ENCODE measurements at regions not wholly inside any gene's neighbourhood (a gene's known extent, or its start where the extent isn't known, plus 50 kb on each side); places are given as distances from the start of the nearest gene placed in this dataset.

DNA sequence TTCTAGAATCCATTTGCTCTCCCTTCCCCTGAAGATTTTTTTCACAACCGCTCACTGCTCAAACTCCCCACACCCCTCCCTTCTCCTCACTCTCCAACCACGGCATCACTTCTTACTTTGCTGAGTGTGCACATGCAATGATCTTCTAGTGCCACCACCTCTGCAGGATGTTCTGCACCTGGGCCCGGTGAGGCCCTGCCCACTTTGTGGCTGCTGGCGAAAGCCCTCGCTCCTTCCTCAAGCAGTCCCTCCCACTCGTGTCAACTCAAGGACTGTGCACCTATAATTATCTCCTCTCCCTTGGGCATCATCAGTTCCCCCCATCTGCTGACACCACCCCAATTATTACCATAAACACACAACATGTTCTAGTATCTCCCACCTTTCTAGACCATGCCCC, 91.0 kb upstream of the LANCL2 start:
- H3K36me3 Mint-ChIP-seq = no peaks in the 10 kb centered on the region
- no peaks in the 10 kb centered on the region for H3K9me3 Mint-ChIP-seq
- no peak overlapping the region for H3K27ac ChIP-seq (ENCODE audit: insufficient read depth, low read length, poor library complexity, severe bottlenecking)

DNA sequence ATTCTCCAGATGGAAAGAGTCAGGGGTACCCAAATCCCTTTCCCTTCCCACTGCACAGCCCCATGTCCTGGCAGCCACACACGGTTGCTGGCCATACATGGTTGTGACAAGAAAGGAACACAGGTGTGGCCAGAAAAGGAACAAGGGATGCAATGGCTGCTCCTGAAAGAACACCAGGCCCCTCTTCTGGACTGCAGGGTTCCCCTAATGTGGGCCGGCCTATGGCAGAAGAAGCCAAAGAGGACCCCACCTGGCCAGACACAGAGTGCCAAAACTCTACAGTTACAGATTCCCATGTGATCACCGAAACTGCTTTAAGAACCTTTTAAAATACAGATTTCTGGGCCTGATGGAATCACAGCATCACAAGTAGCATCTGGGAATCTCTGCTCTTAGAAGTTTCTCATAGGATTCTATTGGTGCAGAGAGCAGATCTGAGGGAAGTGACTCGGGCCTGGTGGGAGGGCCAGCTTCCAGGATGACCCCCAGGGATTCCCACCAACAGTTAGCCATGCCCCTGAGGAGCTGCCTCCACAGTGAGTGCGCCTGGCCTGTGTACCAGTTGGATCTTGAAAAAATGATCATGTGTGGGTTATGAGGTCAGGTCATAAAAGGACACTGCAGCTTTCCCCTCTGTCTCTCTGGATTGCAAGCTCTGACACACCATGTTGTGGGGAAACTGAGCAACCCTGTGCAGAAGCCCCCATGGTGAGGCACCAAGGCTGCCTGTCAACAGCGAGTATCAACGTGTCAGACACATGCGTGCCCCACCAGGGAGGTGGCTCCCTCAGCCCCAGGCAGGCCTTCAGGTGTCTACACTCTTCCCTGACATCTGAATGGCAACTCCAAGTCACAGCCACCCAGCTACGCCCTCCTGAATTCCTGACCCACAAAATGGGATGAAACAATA, 89.6 kb upstream of the LANCL2 start:
- Mint-ChIP-seq H3K9me3 (no peaks in the 10 kb centered on the region), H3K4me1 (peaks cover 2 to 8% (median 3%) of the 10 kb centered on the region in 4 donors), H3K4me3 (no peak overlapping the region), H3K36me3 (no peaks in the 10 kb centered on the region), H3K27ac (no peak overlapping the region), H3K27me3 (peaks cover 16% of the 10 kb centered on the region)
- peaks cover 4% of the 10 kb centered on the region for H3K4me1 ChIP-seq (ENCODE audit: control insufficient read depth, insufficient read depth, low read length, poor library complexity, severe bottlenecking)
- no peak for DNase-seq
- no peaks in the 10 kb centered on the region for H3K36me3 ChIP-seq (ENCODE audit: control insufficient read depth, insufficient read depth, low read length)
- H3K4me3 ChIP-seq (ENCODE audit: low read depth, low read length) = no peak overlapping the region
- H3K27ac ChIP-seq (ENCODE audit: insufficient read depth, low read length, poor library complexity, severe bottlenecking) = no peak overlapping the region
- H3K9me3 ChIP-seq (ENCODE audit: control insufficient read depth in 2 of 2, low read length in 2 of 2) = no peaks in the 10 kb centered on the region
- H3K27me3 ChIP-seq (ENCODE audit: control insufficient read depth, insufficient read depth, low read length) = no peaks in the 10 kb centered on the region
- no peak for ATAC-seq (ENCODE audit: low read depth in 2 of 2)

More for the DNA sequence above, 91.0 kb upstream of the LANCL2 start:
- Histone ChIP-seq H3K4me1 (ENCODE audit: control insufficient read depth, insufficient read depth, low read length, poor library complexity, severe bottlenecking) (no peaks in the 10 kb centered on the region), H3K36me3 (ENCODE audit: control insufficient read depth, insufficient read depth, low read length) (no peaks in the 10 kb centered on the region), H3K9me3 (ENCODE audit: control insufficient read depth in 2 of 2, low read length in 2 of 2) (no peaks in the 10 kb centered on the region), H3K4me3 (ENCODE audit: low read depth, low read length) (no peak overlapping the region), H3K27me3 (ENCODE audit: control insufficient read depth, insufficient read depth, low read length) (no peaks in the 10 kb centered on the region)
- Mint-ChIP-seq H3K27me3 (peaks cover 11% of the 10 kb centered on the region), H3K4me1 (no peaks in the 10 kb centered on the region), H3K4me3 (no peak overlapping the region), H3K27ac (peak overlapping the region in 1 of 3 donors; percentile 23)
- no peak for DNase-seq
- ATAC-seq (ENCODE audit: low read depth in 2 of 2) = no peak

DNA sequence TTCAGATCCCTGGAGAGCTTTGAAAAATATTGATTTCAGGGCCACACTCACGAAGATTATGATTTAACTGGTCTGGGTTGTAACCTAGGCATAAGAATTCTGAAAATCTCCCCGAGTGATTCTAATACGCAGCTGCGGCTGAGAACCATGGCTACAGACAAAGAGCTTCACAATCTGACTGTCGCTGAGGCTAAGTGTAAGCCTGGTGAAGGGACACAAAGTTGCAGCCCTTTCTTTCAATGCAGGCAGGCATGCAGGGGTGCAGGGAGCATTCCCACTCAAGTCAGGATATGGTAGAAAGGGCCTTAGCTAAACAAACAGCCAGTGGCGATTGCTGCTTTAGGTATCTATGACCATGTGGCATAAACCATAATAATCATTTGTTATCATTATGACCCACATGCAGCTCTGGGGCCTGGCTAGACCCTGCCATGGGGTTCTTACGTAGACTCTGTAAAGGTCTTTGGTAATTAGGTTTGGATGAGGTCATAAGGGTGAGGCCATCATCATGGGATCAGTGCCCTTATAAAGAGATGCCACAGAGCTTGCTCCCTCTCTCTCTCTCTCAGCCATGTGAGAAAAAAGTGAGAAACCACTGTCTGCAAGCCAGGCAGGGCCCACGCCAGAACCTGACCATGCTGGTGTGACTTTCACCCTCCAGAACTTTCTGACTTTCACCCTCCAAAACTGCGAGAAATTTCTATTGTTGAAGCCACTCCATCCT, 88.4 kb upstream of the LANCL2 start:
- H3K4me1 ChIP-seq (ENCODE audit: control insufficient read depth, insufficient read depth, low read length, poor library complexity, severe bottlenecking) = peaks cover 4% of the 10 kb centered on the region
- Mint-ChIP-seq H3K27me3 (peaks cover 10% of the 10 kb centered on the region), H3K27ac (no peak overlapping the region), H3K4me1 (peaks cover 2 to 8% (median 3%) of the 10 kb centered on the region in 4 donors), H3K4me3 (no peak overlapping the region), H3K36me3 (no peaks in the 10 kb centered on the region), H3K9me3 (no peaks in the 10 kb centered on the region)
- H3K27me3 ChIP-seq (ENCODE audit: control insufficient read depth, insufficient read depth, low read length) = no peaks in the 10 kb centered on the region
- no peak overlapping the region for H3K27ac ChIP-seq (ENCODE audit: insufficient read depth, low read length, poor library complexity, severe bottlenecking)
- DNase-seq = no peak
- no peak overlapping the region for H3K4me3 ChIP-seq (ENCODE audit: low read depth, low read length)
- no peak for ATAC-seq (ENCODE audit: low read depth in 2 of 2)
- no peaks in the 10 kb centered on the region for H3K36me3 ChIP-seq (ENCODE audit: control insufficient read depth, insufficient read depth, low read length)
- no peaks in the 10 kb centered on the region for H3K9me3 ChIP-seq (ENCODE audit: control insufficient read depth in 2 of 2, low read length in 2 of 2)

DNA sequence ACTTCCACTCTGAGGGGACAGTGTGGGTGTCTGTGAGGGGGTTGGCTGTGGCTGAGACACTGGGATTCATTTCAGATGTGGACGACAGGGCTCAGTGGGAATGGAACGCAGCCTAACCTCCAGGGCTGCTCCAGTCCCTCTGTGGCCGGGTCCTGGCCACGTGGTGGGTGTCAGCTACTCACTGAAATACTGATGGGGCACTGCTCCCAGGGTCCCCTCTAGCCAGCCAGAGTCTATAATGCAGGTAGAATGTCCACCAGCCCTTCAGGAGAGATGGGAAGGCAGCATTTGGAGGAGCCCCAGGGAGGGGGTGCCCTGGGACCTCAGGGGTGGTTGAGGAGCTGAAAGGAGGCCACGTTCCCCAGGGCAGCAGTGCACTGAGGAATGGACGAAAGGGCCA, 87.2 kb upstream of the LANCL2 start:
- H3K9me3 ChIP-seq (ENCODE audit: control insufficient read depth in 2 of 2, low read length in 2 of 2) = no peaks in the 10 kb centered on the region
- peaks cover 10% of the 10 kb centered on the region for H3K27me3 Mint-ChIP-seq
- DNase-seq (no peak), ATAC-seq (ENCODE audit: low read depth in 2 of 2) (no peak)
- H3K27ac ChIP-seq (ENCODE audit: insufficient read depth, low read length, poor library complexity, severe bottlenecking) = no peak overlapping the region
- H3K4me1 Mint-ChIP-seq = peaks cover 2 to 8% (median 3%) of the 10 kb centered on the region in 4 donors
- H3K36me3 ChIP-seq (ENCODE audit: control insufficient read depth, insufficient read depth, low read length) = no peaks in the 10 kb centered on the region
- H3K27ac Mint-ChIP-seq = no peak overlapping the region
- no peaks in the 10 kb centered on the region for H3K9me3 Mint-ChIP-seq
- no peaks in the 10 kb centered on the region for H3K27me3 ChIP-seq (ENCODE audit: control insufficient read depth, insufficient read depth, low read length)
- no peak overlapping the region for H3K4me3 Mint-ChIP-seq
- H3K36me3 Mint-ChIP-seq = no peaks in the 10 kb centered on the region
- peaks cover 4% of the 10 kb centered on the region for H3K4me1 ChIP-seq (ENCODE audit: control insufficient read depth, insufficient read depth, low read length, poor library complexity, severe bottlenecking)
- H3K4me3 ChIP-seq (ENCODE audit: low read depth, low read length) = no peak overlapping the region

DNA sequence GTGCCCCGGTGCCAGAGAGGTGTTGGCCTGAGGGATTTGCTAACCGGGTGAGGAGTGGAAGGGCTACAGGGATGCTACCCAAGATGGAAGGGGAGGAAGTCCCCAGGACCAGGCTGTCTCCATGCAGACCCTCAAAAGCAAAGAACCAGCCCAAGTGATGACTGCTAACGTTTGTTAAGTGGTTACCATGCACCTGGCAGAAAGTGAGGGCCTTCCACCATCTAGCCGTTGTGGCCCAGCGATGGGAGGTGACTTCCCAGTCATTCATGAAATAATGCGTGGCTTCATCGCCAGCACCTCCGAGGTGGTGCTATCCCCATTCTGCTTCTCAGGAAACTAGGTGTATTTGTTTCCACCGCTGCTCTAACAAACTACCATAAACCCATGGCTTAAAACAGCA, 86.8 kb upstream of the LANCL2 start:
- peaks cover 4% of the 10 kb centered on the region for H3K4me1 ChIP-seq (ENCODE audit: control insufficient read depth, insufficient read depth, low read length, poor library complexity, severe bottlenecking)
- no peak overlapping the region for H3K27ac ChIP-seq (ENCODE audit: insufficient read depth, low read length, poor library complexity, severe bottlenecking)
- no peak overlapping the region for H3K27ac Mint-ChIP-seq
- no peaks in the 10 kb centered on the region for H3K9me3 Mint-ChIP-seq
- ATAC-seq (ENCODE audit: low read depth in 2 of 2) = no peak
- peaks cover 2 to 8% (median 3%) of the 10 kb centered on the region in 4 donors for H3K4me1 Mint-ChIP-seq
- H3K4me3 Mint-ChIP-seq = no peak overlapping the region
- H3K36me3 Mint-ChIP-seq = no peaks in the 10 kb centered on the region
- H3K4me3 ChIP-seq (ENCODE audit: low read depth, low read length) = no peak overlapping the region
- no peak for DNase-seq
- peaks cover 10% of the 10 kb centered on the region for H3K27me3 Mint-ChIP-seq
- no peaks in the 10 kb centered on the region for H3K27me3 ChIP-seq (ENCODE audit: control insufficient read depth, insufficient read depth, low read length)
- no peaks in the 10 kb centered on the region for H3K9me3 ChIP-seq (ENCODE audit: control insufficient read depth in 2 of 2, low read length in 2 of 2)
- H3K36me3 ChIP-seq (ENCODE audit: control insufficient read depth, insufficient read depth, low read length) = no peaks in the 10 kb centered on the region

DNA sequence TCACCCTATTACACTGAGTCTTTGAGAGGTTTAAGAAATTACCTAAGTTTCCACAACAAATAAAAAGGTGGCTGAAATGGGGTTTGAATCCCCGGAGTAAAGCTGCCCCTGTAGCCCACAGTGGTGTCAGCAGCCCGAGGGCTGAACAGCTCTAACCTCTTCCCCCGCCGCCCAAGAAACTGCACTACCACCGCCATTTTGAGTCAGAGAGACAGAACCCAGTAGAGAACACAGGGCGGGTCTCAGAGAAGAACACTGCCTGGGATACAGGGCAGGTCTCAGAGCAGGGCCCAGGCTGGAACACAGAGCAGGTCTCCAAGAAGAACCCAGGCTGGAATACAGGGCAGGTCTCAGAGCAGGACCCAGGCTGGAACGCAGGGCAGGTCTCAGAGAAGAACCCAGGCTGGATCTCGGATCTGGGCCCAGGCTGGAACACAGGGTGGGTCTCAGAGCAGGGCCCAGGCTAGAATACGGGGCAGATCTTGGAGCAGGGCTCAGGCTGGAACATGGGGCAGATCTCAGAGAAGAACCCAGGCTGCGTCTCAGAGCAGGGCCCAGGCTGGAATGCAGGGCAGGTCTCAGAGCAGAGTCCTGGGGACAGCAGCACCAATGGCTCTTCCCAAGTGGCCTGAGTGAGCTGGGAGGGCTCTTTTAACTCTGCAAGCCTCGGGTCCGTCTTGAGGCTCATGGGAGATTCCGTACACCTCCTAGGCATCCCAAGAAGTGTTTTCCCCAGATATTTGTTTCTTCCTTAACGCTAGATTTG, 85.9 kb upstream of the LANCL2 start:
- peaks cover 2 to 8% (median 3%) of the 10 kb centered on the region in 4 donors for H3K4me1 Mint-ChIP-seq
- Histone ChIP-seq H3K4me3 (ENCODE audit: low read depth, low read length) (no peak overlapping the region), H3K27ac (ENCODE audit: insufficient read depth, low read length, poor library complexity, severe bottlenecking) (no peak overlapping the region), H3K27me3 (ENCODE audit: control insufficient read depth, insufficient read depth, low read length) (no peaks in the 10 kb centered on the region), H3K9me3 (ENCODE audit: control insufficient read depth in 2 of 2, low read length in 2 of 2) (no peaks in the 10 kb centered on the region), H3K4me1 (ENCODE audit: control insufficient read depth, insufficient read depth, low read length, poor library complexity, severe bottlenecking) (peaks cover 4% of the 10 kb centered on the region), H3K36me3 (ENCODE audit: control insufficient read depth, insufficient read depth, low read length) (no peaks in the 10 kb centered on the region)
- ATAC-seq (ENCODE audit: low read depth in 2 of 2) = no peak
- H3K27me3 Mint-ChIP-seq = peaks cover 10% of the 10 kb centered on the region
- H3K36me3 Mint-ChIP-seq = no peaks in the 10 kb centered on the region
- no peak for DNase-seq
- H3K4me3 Mint-ChIP-seq = no peak overlapping the region
- peak overlapping the region in 1 of 3 donors; percentile 47 for H3K27ac Mint-ChIP-seq
- H3K9me3 Mint-ChIP-seq = no peaks in the 10 kb centered on the region

DNA sequence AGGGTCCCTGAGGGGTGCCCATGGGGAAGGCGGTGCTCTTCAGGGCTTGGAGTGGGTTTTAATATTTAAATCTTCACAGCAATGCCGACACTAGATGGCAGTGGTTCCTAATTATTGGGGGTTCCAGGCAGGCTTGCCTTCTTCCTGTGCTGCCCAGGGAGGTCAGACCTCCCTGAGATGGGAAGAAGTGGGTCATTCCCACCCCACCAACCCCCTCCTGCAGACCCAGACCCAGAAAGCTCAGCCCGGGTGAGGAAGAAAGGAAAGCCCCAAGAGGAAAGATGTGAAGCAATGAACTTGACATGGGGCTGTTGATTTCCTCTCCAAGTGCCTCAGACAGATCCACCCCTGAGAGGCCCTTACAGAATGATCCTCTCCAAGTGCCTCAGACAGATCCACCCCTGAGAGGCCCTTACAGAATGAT, 85.1 kb upstream of the LANCL2 start:
- ATAC-seq (ENCODE audit: low read depth in 2 of 2) = peak; percentile 59 to 74
- Mint-ChIP-seq H3K36me3 (no peaks in the 10 kb centered on the region), H3K4me3 (peak overlapping the region in 1 of 4 donors; percentile 54)

More for the DNA sequence above, 85.1 kb upstream of the LANCL2 start:
- H3K27ac ChIP-seq (ENCODE audit: insufficient read depth, low read length, poor library complexity, severe bottlenecking) = no peak overlapping the region
- H3K9me3 ChIP-seq (ENCODE audit: control insufficient read depth in 2 of 2, low read length in 2 of 2) = no peaks in the 10 kb centered on the region
- peak; percentile 50 to 75 (median 58) for DNase-seq
- H3K36me3 ChIP-seq (ENCODE audit: control insufficient read depth, insufficient read depth, low read length) = no peaks in the 10 kb centered on the region
- H3K4me3 ChIP-seq (ENCODE audit: low read depth, low read length) = no peak overlapping the region
- H3K27me3 Mint-ChIP-seq = peaks cover 10% of the 10 kb centered on the region
- H3K4me1 ChIP-seq (ENCODE audit: control insufficient read depth, insufficient read depth, low read length, poor library complexity, severe bottlenecking) = peaks cover 4% of the 10 kb centered on the region
- peak overlapping the region in 1 of 3 donors; percentile 83 for H3K27ac Mint-ChIP-seq
- H3K4me1 Mint-ChIP-seq = peaks cover 2 to 8% (median 3%) of the 10 kb centered on the region in 4 donors
- no peaks in the 10 kb centered on the region for H3K27me3 ChIP-seq (ENCODE audit: control insufficient read depth, insufficient read depth, low read length)
- H3K9me3 Mint-ChIP-seq = no peaks in the 10 kb centered on the region
